T47D (cell line): ENCODE measurements at regions not wholly inside any gene's neighbourhood (a gene's known extent, or its start where the extent isn't known, plus 50 kb on each side); places are given as distances from the start of the nearest gene placed in this dataset.

ENCODE experiments used
- DNase-seq, 2 experiments: peaks; one replicate each; pipeline versions ENCODE4 v3.0.0 to v3.0.0-alpha.2; 2011 to 2012; ENCODE audit warnings: low read depth in 1 of 2, low spot score in 1 of 2
- JUND ChIP-seq: IDR thresholded peaks from 2 replicates; pipeline ENCODE4 v1.6.1; 2012; ENCODE audit warnings: low read depth
- in situ Hi-C: cut with HindIII; loops from 2 replicates; pipeline ENCODE4 v1.10.0; 2016; ENCODE audit warnings: low sequenced_read_pairs, low pct_unique_long_range_greater_than_20kb

DNA sequence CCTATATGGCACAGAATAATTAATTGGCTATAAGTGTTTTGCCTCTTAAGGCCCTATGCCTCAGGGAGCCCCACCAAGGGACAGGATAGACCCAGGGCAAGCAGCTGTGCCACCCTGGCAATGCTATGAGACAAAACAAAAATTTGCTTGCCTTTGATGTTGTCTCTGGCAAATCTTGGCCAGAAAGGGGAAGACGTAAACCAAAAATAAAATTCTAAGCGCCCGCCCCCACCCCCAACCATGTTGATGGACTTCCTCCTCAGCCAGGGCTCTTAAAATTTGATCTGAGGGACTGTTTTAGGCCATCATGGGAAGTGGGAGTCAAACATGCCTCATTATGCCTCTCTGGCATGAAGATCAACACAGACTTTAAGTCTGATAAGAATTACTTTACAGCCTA is 130.5 kb upstream of the APOOL start:
- no peak for DNase-seq
- in situ Hi-C loops = no loop called here
- TF ChIP-seq JUND = no peak

DNA sequence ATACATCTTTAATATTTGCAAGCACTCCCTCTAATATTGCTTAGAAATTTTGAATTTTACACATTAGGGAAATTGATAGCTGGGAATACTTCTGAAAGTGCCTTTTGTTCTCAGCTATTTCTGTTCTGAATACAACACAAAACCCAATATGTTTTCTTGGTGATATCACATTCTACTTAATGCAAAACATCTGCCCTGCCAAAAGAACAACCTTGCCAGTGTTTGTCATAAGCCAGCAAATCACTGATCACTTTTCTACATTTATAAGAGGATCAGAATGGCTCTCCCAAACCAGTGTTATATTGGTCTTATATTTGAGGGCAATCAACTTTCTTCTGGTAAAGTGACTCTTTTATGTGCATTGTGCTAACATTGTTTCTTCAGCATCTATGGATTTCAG is 126.8 kb upstream of the APOOL start:
- TF ChIP-seq JUND = no peak
- no peak for DNase-seq
- in situ Hi-C loops = no loop called here

DNA sequence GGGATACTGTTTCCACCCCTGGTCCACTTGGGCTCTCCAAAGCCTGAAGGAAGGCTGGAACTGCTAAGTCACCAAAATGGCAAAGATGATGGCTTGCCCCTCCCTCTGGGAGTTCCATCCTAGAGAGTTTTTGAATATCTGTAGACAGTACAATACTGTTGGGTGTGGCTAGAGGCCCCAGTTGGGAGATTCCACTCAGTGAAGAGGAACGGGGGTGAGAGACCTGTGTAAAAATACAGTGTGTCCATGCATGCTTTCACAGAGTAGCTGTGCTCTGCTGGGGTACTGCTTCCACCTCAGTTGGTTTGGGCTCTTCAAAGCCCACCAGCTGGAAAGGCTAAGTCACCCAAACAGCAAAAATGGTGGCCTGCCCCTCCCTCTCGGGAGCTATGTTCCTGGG is 109.8 kb upstream of the APOOL start:
- no peak for TF ChIP-seq JUND
- no peak for DNase-seq
- in situ Hi-C loops = no loop called here

DNA sequence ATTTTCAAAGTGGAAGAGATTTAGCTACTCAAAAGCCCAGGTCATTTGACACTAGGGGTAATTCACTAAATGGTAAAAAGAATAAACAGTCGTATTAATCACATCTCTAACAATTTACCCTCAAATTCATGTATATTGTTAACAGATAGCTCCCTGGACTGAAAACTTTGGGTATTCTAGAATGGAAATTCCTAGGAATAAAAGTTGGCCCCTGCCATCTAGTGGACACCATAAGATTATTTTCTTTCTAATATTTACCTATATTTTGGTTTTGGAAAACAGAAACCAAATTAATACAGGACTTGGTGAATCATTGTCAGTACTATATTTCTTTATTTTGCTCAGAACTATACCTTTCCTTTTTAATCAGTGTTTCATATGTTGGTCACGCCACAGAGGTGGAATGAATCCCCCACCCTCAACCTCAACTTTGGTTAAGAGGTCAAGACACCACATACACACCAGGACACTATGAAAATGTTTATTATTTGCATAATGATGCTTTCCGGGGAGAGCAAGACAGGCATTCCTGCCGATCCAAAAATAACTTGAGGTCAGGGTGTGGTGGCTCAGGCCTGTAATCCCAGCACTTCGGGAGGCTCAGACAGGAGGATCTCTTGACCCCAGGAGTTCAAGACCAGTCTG is 96.2 kb upstream of the APOOL start:
- in situ Hi-C loops = no loop called here
- TF ChIP-seq JUND = no peak
- DNase-seq = peak in 1 of 2 experiments; percentile 17

DNA sequence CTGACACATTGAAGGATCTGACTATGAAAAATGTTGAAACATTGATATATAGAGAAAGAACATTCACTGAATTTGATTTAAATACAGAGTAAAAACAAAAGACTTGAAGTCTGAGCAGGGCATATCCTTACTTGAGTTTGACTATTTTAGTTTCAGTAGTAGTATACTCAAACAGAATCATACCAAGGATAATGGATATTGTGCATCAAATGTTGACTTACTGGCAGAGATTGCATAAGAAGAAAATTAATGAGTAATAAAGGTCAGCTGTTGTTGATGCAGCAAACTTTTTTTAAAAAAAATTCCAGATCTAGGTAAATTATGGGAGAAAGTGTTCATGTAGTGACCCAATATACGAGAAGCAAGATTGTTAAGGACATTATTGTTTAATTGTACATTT is 94.5 kb upstream of the APOOL start:
- DNase-seq = no peak
- in situ Hi-C loops = no loop called here
- no peak for TF ChIP-seq JUND

DNA sequence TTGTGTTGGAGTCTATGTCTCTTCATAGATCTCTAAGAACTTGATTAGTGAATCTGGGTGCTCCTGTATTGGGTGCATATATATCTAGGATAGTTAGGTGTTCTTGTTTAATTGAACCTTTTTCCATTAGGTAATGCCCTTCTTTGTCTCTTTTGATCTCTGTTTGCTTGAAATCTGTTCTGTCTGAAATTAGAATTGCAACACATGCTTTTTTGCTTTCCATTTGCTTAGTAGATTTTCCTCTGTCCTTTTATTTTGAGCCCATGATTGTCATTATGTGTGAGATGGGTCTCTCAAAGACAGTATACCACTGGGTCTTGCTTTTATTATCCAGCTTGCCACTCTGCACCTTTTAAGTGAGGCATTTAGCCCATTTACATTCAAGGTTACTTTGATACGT is 79.1 kb upstream of the APOOL start:
- no peak for DNase-seq
- in situ Hi-C loops = no loop called here
- TF ChIP-seq JUND = no peak

DNA sequence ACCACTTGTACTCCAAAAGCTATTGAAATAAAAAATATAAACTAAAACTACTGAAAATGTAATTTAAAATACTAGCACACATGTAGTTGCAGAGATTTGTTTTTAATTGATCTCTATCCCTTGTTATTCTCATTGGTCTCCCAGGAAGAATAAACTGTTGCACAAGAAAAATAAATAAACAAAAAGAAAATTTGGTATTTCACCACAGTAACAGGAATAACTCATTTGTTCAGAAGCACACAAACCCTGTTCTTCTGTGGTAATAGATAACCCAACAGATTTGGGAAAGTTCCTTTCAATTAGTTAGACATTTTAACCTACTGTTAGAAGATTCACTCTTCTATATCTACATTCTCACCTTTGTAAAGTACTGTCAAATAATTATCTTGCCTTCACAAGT is 70.9 kb upstream of the APOOL start:
- no peak for TF ChIP-seq JUND
- DNase-seq = no peak
- in situ Hi-C loops = no loop called here

DNA sequence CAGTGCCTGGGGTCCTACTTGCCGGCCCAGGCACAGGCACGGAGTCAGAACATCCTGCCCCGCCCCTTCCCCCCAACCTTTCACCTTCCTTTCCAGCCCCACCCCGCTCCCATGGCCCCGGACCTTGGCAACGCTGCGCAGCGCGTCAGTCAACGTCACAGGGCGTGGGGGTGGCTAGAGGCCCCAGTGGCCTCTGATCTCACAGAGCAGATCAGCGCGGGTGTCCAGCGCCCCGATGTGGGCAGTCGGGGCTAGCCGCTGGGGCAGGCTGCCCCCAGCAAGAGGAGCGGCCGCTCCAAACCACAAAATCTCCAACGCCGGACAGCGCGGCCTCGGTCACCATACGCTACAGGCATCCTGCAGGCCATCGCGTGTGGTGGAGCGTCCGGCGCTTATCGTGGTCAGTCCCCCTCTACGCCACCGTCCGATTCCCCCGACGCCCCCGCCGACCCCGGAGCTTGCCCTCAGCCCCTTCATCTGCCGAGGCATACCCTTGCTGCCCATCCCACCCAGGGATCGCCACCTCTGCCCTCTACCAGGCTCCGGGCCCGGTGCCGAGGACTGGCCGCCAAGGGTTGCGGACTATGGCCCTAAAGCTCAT is 69.6 kb upstream of the APOOL start:
- in situ Hi-C loops = no loop called here
- TF ChIP-seq JUND = no peak
- DNase-seq = no peak
